ENCODE measurements at regions not wholly inside any gene's neighbourhood (a gene's known extent, or its start where the extent isn't known, plus 50 kb on each side); places are given as distances from the start of the nearest gene placed in this dataset.

DNA sequence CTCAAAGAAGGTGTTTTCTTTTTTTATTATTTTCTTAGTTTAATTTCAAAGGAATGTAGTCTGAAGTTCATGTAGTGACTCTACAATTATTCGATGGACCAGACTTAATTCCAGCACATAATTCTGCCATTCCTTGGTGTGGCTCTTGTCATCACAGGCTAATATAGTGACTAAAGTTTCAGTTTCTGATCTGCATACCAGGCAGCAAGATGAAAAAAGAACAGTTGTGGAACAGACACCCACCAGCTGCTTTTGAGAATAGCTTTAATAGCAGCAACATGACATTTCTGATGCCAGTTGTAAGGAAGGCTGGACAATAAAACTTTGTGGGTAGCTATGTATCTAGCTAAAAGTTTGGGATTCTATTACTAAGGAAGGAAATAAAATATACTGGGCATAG, 676.3 kb upstream of the GRAMD2B start:
- DNase-seq (ENCODE audit: low read depth, low spot score) = no peak
- TF ChIP-seq CTCF (IDR thresholded peaks at IDR 0.05; ENCODE audit: insufficient read depth, low read length, missing control alignments) = no peak
- H3K4me3 ChIP-seq (ENCODE audit: low read depth, low read length) = no peak overlapping the region
- POLR2A ChIA-PET = no interaction called here
- CTCF ChIA-PET = no interaction called here

- CTCF ChIA-PET = no interaction called here
- POLR2A ChIA-PET = no interaction called here
- no peak for DNase-seq (ENCODE audit: low read depth, low spot score)
- TF ChIP-seq CTCF (IDR thresholded peaks at IDR 0.05; ENCODE audit: insufficient read depth, low read length, missing control alignments) = no peak
- H3K4me3 ChIP-seq (ENCODE audit: low read depth, low read length) = no peak overlapping the region
Measured at GRCh38 chr5:125750147-125750860, 672.9 kb upstream of the GRAMD2B start.

- TF ChIP-seq CTCF (IDR thresholded peaks at IDR 0.05; ENCODE audit: insufficient read depth, low read length, missing control alignments) = no peak
- ChIA-PET CTCF (no interaction called here), POLR2A (no interaction called here)
- DNase-seq (ENCODE audit: low read depth, low spot score) = no peak
- H3K4me3 ChIP-seq (ENCODE audit: low read depth, low read length) = no peak overlapping the region
Measured at GRCh38 chr5:125750861-125751186, 672.4 kb upstream of the GRAMD2B start.

DNA sequence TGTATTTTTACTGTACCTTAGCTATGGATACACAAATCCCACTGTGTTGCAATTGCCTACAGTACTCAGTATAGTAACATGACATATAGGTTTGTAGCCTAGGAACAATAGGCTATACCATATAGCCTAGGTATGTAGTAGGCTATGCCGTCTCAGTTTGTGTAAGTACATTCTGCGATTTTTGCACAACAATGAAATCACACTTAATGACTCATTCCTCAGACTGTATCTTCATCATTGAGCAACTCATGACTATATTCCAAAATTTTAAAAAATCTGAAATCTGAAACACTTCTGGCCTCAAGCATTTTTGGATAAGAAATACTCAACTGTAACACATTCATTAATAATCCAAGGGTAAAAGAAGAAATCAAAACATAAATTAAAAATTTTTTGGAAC, 666.8 kb upstream of the GRAMD2B start:
- ChIA-PET CTCF (no interaction called here), POLR2A (no interaction called here)
- TF ChIP-seq CTCF (IDR thresholded peaks at IDR 0.05; ENCODE audit: insufficient read depth, low read length, missing control alignments) = no peak
- no peak for DNase-seq (ENCODE audit: low read depth, low spot score)
- no peak overlapping the region for H3K4me3 ChIP-seq (ENCODE audit: low read depth, low read length)

- DNase-seq (ENCODE audit: low read depth, low spot score) = no peak
- H3K4me3 ChIP-seq (ENCODE audit: low read depth, low read length) = no peak overlapping the region
- POLR2A ChIA-PET = no interaction called here
- TF ChIP-seq CTCF (IDR thresholded peaks at IDR 0.05; ENCODE audit: insufficient read depth, low read length, missing control alignments) = no peak
- CTCF ChIA-PET = no interaction called here
Measured at GRCh38 chr5:125766706-125767105, 656.5 kb upstream of the GRAMD2B start.

DNA sequence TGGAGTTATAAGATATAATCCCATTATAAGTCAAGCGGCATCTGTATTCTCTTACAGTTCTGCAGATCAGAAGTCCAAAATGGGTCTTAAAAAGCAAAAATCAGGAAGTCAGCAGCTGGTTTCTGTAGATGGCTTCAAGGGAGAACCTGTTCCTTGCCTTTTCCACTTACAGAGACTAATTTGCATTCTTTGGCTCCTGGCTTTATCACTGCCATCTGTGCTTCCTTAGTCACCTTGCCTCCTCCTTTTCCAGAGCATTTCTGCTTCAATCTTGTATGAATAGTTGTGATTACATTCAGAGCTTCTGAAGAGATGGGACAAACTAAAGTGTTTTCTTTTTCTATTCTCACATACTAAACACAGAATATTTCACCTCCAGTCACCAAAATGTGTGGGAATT, 647.3 kb upstream of the GRAMD2B start:
- H3K4me3 ChIP-seq (ENCODE audit: low read depth, low read length) = no peak overlapping the region
- DNase-seq (ENCODE audit: low read depth, low spot score) = no peak
- CTCF ChIA-PET = no interaction called here
- no peak for TF ChIP-seq CTCF (IDR thresholded peaks at IDR 0.05; ENCODE audit: insufficient read depth, low read length, missing control alignments)
- POLR2A ChIA-PET = no interaction called here
